HEK293T (cell line): ENCODE measurements at regions not wholly inside any gene's neighbourhood (a gene's known extent, or its start where the extent isn't known, plus 50 kb on each side); places are given as distances from the start of the nearest gene placed in this dataset.

ENCODE experiments used
- BHLHE40 ChIP-seq: fragments of 450-650 bp; IDR thresholded peaks from 2 replicates; pipeline ENCODE4 v1.6.1; 2016; ENCODE audit warnings: mild to moderate bottlenecking, moderate library complexity, borderline replicate concordance
- HDGF ChIP-seq: fragments of 450-650 bp; IDR thresholded peaks from 2 replicates; pipeline ENCODE4 v1.6.1; 2017; ENCODE audit warnings: antibody characterized with exemption, borderline replicate concordance
- LEF1 ChIP-seq: fragments of 450-650 bp; IDR thresholded peaks from 2 replicates; pipeline ENCODE4 v1.6.1; 2017; ENCODE audit warnings: mild to moderate bottlenecking, borderline replicate concordance
- TARDBP ChIP-seq: fragments of 450-650 bp; IDR thresholded peaks from 2 replicates; pipeline ENCODE4 v1.6.1; 2016
- TF ChIP-seq, protein P1 (sequence below): fragments of 450-650 bp; IDR thresholded peaks from 2 replicates; pipeline ENCODE4 v1.6.1; 2016

DNA sequence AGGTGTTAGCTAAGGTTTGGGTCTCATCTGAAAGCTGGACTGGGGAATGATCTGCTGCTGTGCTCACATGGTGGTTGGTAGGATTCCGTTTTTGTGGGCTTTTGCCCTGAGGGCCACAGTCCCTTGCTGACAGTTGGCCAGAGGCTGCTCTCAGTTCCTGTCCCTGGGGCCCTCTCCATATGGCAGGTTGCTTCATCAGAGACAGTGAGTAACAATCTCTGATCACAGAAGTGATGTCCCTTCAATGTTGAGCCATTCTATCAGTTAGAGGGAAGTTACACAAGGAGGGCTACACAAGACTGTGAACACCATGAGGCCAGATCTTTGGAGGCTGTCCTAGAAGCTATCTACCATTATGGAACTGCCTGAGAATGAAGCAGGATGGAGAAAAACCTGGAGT is 137.2 kb downstream of the AACS start:
- TF ChIP-seq BHLHE40 (no peak), HDGF (no peak), LEF1 (no peak), TARDBP (no peak)
- TF ChIP-seq, protein P1, sequence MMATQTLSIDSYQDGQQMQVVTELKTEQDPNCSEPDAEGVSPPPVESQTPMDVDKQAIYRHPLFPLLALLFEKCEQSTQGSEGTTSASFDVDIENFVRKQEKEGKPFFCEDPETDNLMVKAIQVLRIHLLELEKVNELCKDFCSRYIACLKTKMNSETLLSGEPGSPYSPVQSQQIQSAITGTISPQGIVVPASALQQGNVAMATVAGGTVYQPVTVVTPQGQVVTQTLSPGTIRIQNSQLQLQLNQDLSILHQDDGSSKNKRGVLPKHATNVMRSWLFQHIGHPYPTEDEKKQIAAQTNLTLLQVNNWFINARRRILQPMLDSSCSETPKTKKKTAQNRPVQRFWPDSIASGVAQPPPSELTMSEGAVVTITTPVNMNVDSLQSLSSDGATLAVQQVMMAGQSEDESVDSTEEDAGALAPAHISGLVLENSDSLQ = no peak
